ENCODE measurements at regions not wholly inside any gene's neighbourhood (a gene's known extent, or its start where the extent isn't known, plus 50 kb on each side); places are given as distances from the start of the nearest gene placed in this dataset.

DNA sequence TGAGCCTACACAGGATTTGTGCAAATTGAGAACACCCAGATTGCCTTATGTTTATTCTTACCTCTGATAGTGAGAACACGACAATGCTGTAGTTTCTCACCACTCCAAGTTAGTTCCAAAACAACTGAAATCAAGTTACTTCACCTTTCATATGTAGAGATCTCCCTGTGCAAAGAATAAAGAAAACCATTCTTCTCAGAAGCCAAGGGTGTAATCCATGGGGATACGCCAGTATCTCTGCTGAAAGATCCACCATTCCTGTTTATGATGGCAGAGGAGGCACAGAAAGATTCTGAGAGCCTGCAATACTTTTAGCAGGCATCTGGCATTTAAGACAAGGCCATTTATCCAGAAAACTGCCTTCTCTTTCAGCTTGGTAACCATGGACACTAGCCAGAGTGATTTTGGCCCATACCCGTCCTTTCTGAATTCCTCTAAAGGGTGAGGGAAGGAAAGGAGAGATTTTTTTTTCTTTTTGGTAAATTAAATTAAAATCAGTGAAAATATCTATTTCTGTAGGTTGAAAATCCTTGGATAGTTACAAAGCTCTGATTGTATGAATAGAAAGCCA is 355.4 kb upstream of the FAR2 start:
- H3K36me3 Mint-ChIP-seq, result peaks cover 0 to 3% (median 0%) of the 10 kb centered on the region in 3 donors
- no peak overlapping the region for H3K4me3 Mint-ChIP-seq
- DNase-seq, result no peak
- H3K27me3 Mint-ChIP-seq (ENCODE audit: low read depth in 3 of 3), result peaks cover 0 to 2% (median 0%) of the 10 kb centered on the region in 3 donors
- no peak overlapping the region for H3K27ac Mint-ChIP-seq
- H3K4me1 Mint-ChIP-seq, result no peaks in the 10 kb centered on the region
- peaks cover 0 to 13% (median 4%) of the 10 kb centered on the region in 6 donors for H3K9me3 Mint-ChIP-seq

GRCh38 chr12:28794211-28794610 is 354.9 kb upstream of the FAR2 start:
- Mint-ChIP-seq H3K4me1 (no peaks in the 10 kb centered on the region), H3K36me3 (peaks cover 0 to 3% (median 0%) of the 10 kb centered on the region in 3 donors), H3K4me3 (no peak overlapping the region), H3K27me3 (ENCODE audit: low read depth in 3 of 3) (peaks cover 0 to 2% (median 0%) of the 10 kb centered on the region in 3 donors), H3K9me3 (peaks cover 0 to 13% (median 5%) of the 10 kb centered on the region in 6 donors), H3K27ac (no peak overlapping the region)
- DNase-seq, result no peak

DNA sequence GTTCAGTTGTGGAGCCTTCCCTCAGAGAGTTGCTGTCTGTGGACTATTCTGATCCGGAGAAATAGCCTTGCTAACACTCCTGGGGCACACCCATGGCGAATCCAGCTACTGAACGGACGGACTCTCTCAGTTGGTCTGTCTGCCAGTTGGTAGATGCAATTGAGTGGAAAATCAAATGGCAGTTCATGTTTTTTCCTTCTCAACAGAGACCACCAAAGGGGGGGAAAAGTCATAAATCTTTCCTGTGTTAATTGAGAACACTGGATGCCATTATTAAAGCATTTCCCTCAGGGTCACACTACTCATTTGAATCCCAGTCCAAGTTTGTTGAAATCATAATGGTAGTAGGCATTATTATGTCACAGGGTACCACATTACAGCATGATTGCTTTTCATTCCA is 354.3 kb upstream of the FAR2 start:
- H3K4me3 Mint-ChIP-seq, result no peak overlapping the region
- H3K27ac Mint-ChIP-seq, result no peak overlapping the region
- no peaks in the 10 kb centered on the region for H3K4me1 Mint-ChIP-seq
- peaks cover 0 to 2% (median 2%) of the 10 kb centered on the region in 3 donors for H3K27me3 Mint-ChIP-seq (ENCODE audit: low read depth in 3 of 3)
- peaks cover 0 to 13% (median 5%) of the 10 kb centered on the region in 6 donors for H3K9me3 Mint-ChIP-seq
- H3K36me3 Mint-ChIP-seq, result peaks cover 0 to 3% (median 0%) of the 10 kb centered on the region in 3 donors
- no peak for DNase-seq

- Mint-ChIP-seq H3K27me3 (ENCODE audit: low read depth in 3 of 3) (peaks cover 0 to 2% (median 2%) of the 10 kb centered on the region in 3 donors), H3K36me3 (peaks cover 0 to 3% (median 0%) of the 10 kb centered on the region in 3 donors), H3K9me3 (peaks cover 0 to 13% (median 5%) of the 10 kb centered on the region in 6 donors), H3K4me1 (no peaks in the 10 kb centered on the region), H3K27ac (no peak overlapping the region), H3K4me3 (no peak overlapping the region)
- DNase-seq, result no peak
Measured at GRCh38 chr12:28795311-28795710, 353.8 kb upstream of the FAR2 start.

DNA sequence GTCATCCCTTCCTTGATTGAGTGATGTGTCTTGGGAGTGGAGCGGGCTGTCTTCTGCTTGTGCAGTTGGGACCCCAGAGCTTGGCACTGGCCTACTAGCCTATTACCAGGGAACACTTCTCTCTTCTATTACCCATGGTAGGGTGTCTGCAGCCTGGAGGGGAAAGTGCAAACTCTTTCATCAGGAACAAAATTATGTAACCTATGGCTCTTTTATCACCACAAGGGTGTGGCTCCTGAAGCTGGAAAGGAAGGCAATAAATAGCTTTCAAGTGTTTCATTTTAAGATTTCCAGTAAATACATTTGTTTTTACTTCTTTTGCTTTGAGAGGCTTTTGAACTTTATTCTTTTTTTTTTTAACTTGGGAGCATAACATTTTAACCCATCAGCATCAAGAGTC is 349.7 kb upstream of the FAR2 start:
- H3K27me3 Mint-ChIP-seq (ENCODE audit: low read depth in 3 of 3), result peaks cover 0 to 2% (median 2%) of the 10 kb centered on the region in 3 donors
- DNase-seq, result no peak
- no peaks in the 10 kb centered on the region for H3K4me1 Mint-ChIP-seq
- H3K27ac Mint-ChIP-seq, result no peak overlapping the region
- H3K9me3 Mint-ChIP-seq, result peaks cover 0 to 9% (median 5%) of the 10 kb centered on the region in 6 donors
- H3K36me3 Mint-ChIP-seq, result peaks cover 0 to 3% (median 0%) of the 10 kb centered on the region in 3 donors
- H3K4me3 Mint-ChIP-seq, result no peak overlapping the region

DNA sequence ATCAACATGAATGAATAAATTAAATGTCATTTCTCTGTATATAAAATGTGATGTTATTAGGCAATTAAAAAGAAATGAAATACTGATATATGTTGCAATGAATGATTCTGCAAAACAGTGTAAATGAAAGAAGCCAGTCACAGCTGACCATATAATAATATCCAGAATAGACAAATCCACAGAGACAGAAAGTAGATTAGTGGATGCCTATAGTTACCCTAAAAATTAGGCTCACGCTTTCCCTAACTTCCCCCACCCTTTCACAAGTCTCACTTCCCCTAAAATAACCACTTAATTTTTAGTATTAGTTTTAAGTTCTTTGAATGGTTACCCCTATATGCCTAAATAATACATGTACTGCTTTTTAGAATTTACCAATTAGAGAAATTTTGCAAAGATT is 348.9 kb upstream of the FAR2 start:
- DNase-seq, result no peak
- Mint-ChIP-seq H3K9me3 (peaks cover 0 to 9% (median 4%) of the 10 kb centered on the region in 6 donors), H3K36me3 (peaks cover 0 to 3% (median 0%) of the 10 kb centered on the region in 3 donors), H3K27me3 (ENCODE audit: low read depth in 3 of 3) (peaks cover 0 to 2% (median 2%) of the 10 kb centered on the region in 3 donors), H3K4me3 (no peak overlapping the region), H3K4me1 (no peaks in the 10 kb centered on the region), H3K27ac (no peak overlapping the region)

DNA sequence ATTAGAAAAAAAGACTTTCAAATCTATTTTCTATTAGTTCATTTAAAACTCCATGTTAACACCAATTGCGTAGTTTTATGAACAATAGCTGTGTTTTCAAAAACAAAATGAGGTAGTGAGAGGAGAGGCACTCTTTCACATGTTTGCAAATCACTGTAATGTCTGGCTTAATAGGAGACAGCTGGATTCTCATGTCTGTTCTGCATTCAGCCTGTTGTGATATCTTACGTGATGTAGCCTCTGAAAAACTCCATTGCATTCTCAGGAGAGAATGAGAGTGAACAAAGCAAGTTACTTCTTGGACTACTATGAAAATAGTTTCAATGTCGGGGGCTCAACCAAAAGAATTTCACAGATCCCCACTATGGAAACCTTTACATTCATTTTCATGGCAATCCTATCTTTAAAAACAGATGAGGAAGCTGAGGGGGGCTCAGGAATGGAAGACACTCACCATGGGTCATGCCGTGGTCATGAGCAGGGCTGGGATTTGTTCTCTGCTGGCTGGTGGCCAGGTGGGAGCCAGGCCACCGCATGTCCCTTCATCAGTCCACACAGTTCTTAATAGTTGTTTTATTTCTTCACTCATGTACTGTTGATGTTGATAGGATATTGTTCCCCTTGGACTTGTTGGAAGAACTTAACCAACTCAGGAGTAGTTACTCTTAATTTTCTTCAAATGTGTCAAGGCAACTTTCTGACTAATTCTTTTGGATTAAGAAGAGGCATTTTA is 346.2 kb upstream of the FAR2 start:
- no peak for DNase-seq
- Mint-ChIP-seq H3K9me3 (peaks cover 0 to 5% (median 0%) of the 10 kb centered on the region in 6 donors), H3K4me1 (no peaks in the 10 kb centered on the region), H3K27ac (no peak overlapping the region), H3K4me3 (no peak overlapping the region), H3K36me3 (peaks cover 0 to 3% (median 0%) of the 10 kb centered on the region in 3 donors), H3K27me3 (ENCODE audit: low read depth in 3 of 3) (peaks cover 0 to 2% (median 2%) of the 10 kb centered on the region in 3 donors)

DNA sequence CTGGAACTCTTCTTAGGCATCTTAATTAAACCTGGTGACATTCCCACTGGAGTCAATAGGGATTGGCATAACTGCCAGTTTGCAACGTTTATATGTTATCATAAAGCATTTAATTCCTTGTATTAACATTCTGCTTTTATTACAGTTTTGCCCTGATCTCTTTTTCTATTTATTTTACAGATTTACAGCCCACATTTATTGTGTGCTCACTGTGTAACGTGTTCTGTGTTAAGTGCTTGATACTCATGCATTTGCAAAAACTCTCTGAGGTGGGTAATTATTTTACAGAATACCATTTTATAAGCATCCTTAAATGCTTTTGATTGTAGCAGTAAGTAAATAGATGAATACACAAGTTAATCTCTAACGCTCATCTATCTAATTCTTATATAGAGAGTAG is 341.5 kb upstream of the FAR2 start:
- Mint-ChIP-seq H3K27ac (no peak overlapping the region), H3K27me3 (ENCODE audit: low read depth in 3 of 3) (peaks cover 0 to 2% (median 0%) of the 10 kb centered on the region in 3 donors), H3K36me3 (no peaks in the 10 kb centered on the region), H3K9me3 (peaks cover 0 to 6% (median 0%) of the 10 kb centered on the region in 6 donors), H3K4me3 (no peak overlapping the region), H3K4me1 (no peaks in the 10 kb centered on the region)
- DNase-seq, result no peak

- DNase-seq, result no peak
- Mint-ChIP-seq H3K36me3 (no peaks in the 10 kb centered on the region), H3K27me3 (ENCODE audit: low read depth in 3 of 3) (peaks cover 0 to 2% (median 0%) of the 10 kb centered on the region in 3 donors), H3K4me3 (no peak overlapping the region), H3K9me3 (peaks cover 0 to 6% (median 0%) of the 10 kb centered on the region in 6 donors), H3K4me1 (no peaks in the 10 kb centered on the region), H3K27ac (no peak overlapping the region)
Measured at GRCh38 chr12:28811457-28811856, 337.6 kb upstream of the FAR2 start.

GRCh38 chr12:28814246-28814645 is 334.8 kb upstream of the FAR2 start:
- Mint-ChIP-seq H3K4me1 (no peaks in the 10 kb centered on the region), H3K4me3 (no peak overlapping the region), H3K36me3 (no peaks in the 10 kb centered on the region), H3K27ac (no peak overlapping the region), H3K27me3 (ENCODE audit: low read depth in 3 of 3) (no peaks in the 10 kb centered on the region), H3K9me3 (peaks cover 0 to 6% (median 3%) of the 10 kb centered on the region in 6 donors)
- DNase-seq, result no peak

DNA sequence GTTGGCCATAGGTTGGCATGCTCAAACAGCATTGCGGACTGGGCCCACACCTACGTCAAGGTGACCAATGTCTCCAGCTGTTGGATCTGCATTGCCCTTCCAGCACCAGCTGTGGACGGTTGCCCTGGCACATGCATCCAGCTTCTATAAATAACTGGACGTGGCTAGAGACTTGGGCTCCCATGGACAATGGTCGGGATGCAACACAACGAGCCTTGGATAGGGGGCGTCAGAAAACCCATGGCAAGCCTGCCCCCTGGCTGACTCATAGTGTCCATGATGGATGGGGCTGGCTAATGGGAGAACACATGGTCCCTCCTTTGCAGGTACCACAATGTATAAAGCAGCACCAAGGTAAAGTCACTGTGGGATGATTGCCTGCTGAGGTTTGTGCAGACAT is 331.6 kb upstream of the FAR2 start:
- no peak overlapping the region for H3K27ac Mint-ChIP-seq
- no peak for DNase-seq
- H3K36me3 Mint-ChIP-seq, result no peaks in the 10 kb centered on the region
- no peaks in the 10 kb centered on the region for H3K4me1 Mint-ChIP-seq
- H3K4me3 Mint-ChIP-seq, result no peak overlapping the region
- H3K27me3 Mint-ChIP-seq (ENCODE audit: low read depth in 3 of 3), result peaks cover 0 to 2% (median 0%) of the 10 kb centered on the region in 3 donors
- H3K9me3 Mint-ChIP-seq, result peaks cover 0 to 5% (median 1%) of the 10 kb centered on the region in 6 donors

DNA sequence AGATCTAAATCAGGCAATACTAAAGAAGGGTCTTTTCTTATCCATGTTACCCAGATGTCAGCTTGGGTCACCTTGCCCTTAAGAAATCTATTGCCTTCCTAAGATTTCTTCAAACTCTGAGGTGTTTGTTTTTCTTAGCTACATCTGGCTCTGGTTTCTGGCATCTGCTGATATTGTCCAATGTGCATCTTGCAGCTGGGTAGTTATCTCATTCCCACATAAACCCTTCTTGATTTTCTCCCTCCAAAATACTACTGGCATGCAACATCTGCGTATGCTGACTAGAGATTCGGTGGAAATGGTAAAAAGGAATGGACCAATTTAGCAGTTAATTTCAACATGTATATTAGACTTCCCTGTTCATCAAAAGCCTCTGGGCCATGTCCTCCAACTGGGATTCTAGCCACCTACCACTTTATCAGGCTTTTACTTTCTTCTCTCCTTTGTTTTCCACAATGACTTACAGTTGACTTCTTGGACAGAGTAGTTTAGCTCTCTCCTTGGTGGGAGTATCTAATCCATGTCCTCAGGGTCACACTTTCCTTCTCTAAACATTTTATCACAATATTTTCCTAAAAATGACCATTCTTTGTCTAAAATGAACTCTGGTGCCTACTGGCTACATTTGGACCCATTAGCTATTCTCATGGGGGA is 324.8 kb upstream of the FAR2 start:
- H3K36me3 Mint-ChIP-seq, result no peaks in the 10 kb centered on the region
- H3K9me3 Mint-ChIP-seq, result peaks cover 0 to 8% (median 3%) of the 10 kb centered on the region in 6 donors
- no peak overlapping the region for H3K4me3 Mint-ChIP-seq
- no peak overlapping the region for H3K27ac Mint-ChIP-seq
- H3K4me1 Mint-ChIP-seq, result no peaks in the 10 kb centered on the region
- no peak for DNase-seq
- H3K27me3 Mint-ChIP-seq (ENCODE audit: low read depth in 3 of 3), result peaks cover 2 to 6% (median 3%) of the 10 kb centered on the region in 3 donors

DNA sequence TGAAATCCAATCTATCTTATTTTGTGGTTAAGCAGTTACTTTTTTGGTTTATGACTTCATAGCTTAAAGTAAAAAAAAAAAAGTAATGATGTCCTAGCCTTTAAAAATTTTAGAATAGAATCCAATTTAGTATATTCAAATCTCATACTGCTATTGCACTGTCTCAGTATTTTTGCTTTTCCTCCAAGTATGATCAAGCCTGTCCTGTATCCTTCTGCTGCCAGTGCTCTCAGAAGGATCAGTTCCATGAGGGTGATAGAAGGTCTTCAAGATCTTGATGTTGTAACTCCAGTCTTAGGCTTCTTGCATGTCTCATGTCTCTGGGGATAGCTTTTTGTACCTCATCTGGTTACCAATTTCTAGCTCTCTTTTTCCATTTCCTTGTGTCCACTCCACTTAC is 324.2 kb upstream of the FAR2 start:
- Mint-ChIP-seq H3K4me1 (no peaks in the 10 kb centered on the region), H3K27ac (no peak overlapping the region), H3K9me3 (peaks cover 0 to 8% (median 3%) of the 10 kb centered on the region in 6 donors), H3K36me3 (no peaks in the 10 kb centered on the region), H3K27me3 (ENCODE audit: low read depth in 3 of 3) (peaks cover 2 to 6% (median 3%) of the 10 kb centered on the region in 3 donors), H3K4me3 (no peak overlapping the region)
- DNase-seq, result no peak

DNA sequence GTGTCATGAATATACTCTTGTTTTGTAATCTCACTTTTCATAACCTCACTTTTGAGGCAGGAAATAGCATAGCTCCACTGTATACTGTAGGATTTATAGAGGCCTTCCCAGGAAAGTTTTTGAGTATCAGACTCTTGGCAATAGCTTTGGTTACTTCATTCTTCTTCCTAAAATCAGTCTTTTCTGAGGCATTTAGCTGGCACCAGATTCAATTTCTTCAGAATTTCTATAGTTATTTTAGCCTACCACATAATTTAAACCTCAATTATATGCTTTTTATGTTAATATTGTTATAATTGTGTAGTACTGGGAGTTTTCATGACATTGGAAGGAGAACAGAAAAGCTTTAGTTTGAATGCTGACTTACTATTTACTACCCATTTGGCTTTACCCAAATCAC is 322.3 kb upstream of the FAR2 start:
- Mint-ChIP-seq H3K36me3 (no peaks in the 10 kb centered on the region), H3K27ac (no peak overlapping the region), H3K9me3 (peaks cover 0 to 10% (median 4%) of the 10 kb centered on the region in 6 donors), H3K27me3 (ENCODE audit: low read depth in 3 of 3) (peaks cover 0 to 7% (median 3%) of the 10 kb centered on the region in 3 donors), H3K4me3 (no peak overlapping the region), H3K4me1 (no peaks in the 10 kb centered on the region)
- DNase-seq, result no peak
